A549 (cell line): ENCODE measurements at regions not wholly inside any gene's neighbourhood (a gene's known extent, or its start where the extent isn't known, plus 50 kb on each side); places are given as distances from the start of the nearest gene placed in this dataset.

Source experiments
- CTCF ChIP-seq: fragments of >200 bp; sonication (Bioruptor Twin); formaldehyde crosslinking; IDR thresholded peaks from 3 replicates; pipeline ENCODE4 v1.5.1; 2016
- NR3C1 ChIP-seq: fragments of >200 bp; sonication (Bioruptor Twin); formaldehyde crosslinking; IDR thresholded peaks from 3 replicates; pipeline ENCODE4 v1.6.1; 2017
- PBX3 ChIP-seq: IDR thresholded peaks from 2 replicates; pipeline ENCODE4 v1.6.1; 2012

GRCh38 chr5:114782177-114782576 lies 387.5 kb downstream of the TRIM36 start:
- no peak for TF ChIP-seq PBX3
- no peak for TF ChIP-seq CTCF
- TF ChIP-seq NR3C1, result no peak
